GM19324 (cell line): ENCODE measurements at regions not wholly inside any gene's neighbourhood (a gene's known extent, or its start where the extent isn't known, plus 50 kb on each side); places are given as distances from the start of the nearest gene placed in this dataset.
"Not testable (repeated sequence)": the region's sequence is repeated elsewhere in the genome, so short reads cannot be mapped to it uniquely, and the experiment has no call there.

Experiments used
- ATAC-seq: cut with Tn5 transposase; IDR thresholded peaks from one replicate; pipeline ENCODE4 v1.9.1; 2021; ENCODE audit warnings: mild to moderate bottlenecking, moderate library complexity; ENCODE audit not compliant: unreplicated experiment, low FRiP score

DNA sequence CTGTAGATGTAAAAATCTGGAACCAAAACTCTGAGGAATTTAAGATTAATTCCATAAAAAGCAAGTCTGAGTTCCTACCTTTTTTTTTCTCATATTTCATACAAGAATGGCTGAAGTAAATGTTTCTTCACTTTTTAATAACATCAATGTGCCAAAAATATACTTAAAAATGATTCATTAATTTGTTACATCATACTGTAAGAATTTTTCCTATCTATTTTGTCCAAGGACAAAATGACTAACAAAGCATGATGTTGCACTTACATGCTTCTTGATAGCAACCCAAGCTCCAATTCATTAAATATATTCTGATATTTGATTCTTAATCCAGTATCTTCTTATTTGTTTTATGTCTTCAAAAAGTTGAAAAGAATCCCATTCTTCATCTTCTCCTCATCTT is 988.3 kb downstream of the TLE1 start:
- ATAC-seq: no peak

GRCh38 chr9:80699511-80699998 is 989.8 kb downstream of the TLE1 start:
- no peak for ATAC-seq

DNA sequence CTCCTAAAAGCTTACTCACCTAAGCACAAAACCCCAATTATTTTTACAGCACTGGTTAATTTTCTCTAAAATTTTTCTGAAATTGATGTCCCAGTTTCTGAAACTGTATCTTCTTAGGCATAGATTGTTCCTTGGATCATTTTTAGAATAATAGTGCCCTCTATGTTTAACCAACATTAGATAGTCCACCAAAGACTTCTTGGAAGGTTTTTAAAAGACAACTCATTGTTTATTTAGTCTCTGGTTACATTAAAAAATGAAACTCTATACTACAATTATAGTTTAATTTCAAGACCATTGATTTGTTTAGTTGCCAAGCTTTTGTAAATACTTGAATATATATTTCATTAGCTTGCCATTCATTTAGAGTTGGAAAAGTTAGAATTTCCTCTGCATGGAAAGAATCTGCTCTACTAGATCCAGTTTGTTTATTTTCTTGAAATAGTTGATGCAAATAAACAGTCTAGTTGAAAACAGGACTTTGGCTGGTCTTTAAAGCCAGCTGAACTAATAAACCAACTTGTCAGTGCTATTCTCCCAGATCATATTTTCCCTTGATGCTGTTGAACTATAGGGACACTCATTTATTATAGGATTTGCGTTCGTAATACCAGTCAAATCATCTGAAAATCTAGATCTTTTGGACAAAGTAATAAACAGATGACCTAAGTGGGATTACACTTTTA is 990.5 kb downstream of the TLE1 start:
- ATAC-seq: no peak

- ATAC-seq: no peak
Measured at GRCh38 chr9:80692751-80693150, 996.6 kb downstream of the TLE1 start.

- ATAC-seq: no peak
Measured at GRCh38 chr9:80691229-80691628, 998.1 kb downstream of the TLE1 start.

DNA sequence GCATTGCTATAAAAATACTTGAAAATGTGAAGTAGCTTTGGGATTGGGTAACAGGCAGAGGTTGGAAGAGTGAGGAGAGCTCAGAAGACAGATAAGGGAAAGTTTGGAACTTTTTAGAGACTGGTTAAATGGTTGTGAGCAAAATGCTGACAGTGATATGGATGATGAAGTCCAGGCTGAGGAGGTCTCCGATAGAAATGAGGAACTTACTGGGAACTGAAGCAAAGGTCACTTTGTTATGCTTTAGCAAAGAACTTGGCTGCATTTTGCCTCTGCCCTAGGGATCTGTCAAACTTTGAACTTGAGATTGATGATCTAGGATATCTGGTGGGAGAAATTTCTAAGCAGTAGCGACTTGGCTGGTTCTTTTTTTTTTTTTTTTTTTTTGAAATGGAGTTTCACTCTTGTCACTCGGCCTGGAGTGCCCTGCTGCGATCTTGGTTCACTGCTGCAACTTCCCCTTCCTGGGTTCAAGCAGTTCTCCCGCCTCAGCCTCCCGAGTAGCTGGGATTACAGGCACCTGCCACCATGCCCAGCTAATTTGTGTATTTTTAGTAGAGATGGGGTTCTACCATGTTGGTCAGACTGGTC is 998.9 kb downstream of the TLE1 start:
- no peak for ATAC-seq

DNA sequence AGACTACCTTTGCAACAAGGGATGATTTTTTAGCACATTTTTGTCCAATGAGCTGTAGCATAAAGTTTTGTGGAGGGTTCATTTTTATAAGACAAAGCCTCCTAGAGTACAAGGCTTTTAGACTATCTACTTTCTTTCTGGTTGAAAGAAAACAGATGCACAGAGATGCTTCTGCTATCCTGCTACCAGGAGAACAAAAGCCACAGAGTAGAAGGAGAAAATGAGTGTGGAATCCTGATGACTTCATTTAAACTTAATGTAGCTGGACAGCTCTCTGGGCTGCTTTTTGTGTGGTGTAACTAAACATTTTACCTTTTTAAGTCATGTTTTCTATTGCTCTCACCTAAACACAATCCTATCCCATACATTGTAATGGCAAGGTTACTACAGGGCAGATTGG is 1009.4 kb downstream of the TLE1 start:
- ATAC-seq: no peak

- no peak for ATAC-seq
Measured at GRCh38 chr9:80678906-80679305, 1010.4 kb downstream of the TLE1 start.

- ATAC-seq: no peak
Measured at GRCh38 chr9:80673496-80673895, 1015.9 kb downstream of the TLE1 start.

GRCh38 chr9:80665479-80665878 is 1023.9 kb downstream of the TLE1 start:
- ATAC-seq: no peak

GRCh38 chr9:80664327-80665210 is 1024.8 kb downstream of the TLE1 start:
- ATAC-seq: no peak

- not testable (repeated sequence) for ATAC-seq
Measured at GRCh38 chr9:80659751-80660150, 1029.6 kb downstream of the TLE1 start.

DNA sequence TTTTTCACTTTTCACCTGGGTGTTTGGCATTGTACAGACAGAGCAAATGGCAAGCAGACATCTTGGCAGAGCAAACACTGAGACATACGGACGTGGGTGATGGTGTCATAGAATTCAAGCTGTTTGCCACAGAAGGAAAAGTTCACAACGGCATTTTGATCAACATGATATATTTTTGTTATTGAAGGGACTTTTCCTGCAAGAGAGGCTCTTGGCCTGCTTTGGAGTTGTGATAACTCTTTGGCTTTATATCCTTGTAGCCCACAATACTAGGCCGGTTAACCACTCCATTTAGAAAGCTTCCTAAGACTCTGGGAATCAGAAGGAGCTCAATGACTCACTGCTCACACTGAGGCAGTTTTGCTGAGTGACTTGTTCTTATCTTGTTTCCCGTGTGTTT is 1038.3 kb downstream of the TLE1 start:
- ATAC-seq: no peak

DNA sequence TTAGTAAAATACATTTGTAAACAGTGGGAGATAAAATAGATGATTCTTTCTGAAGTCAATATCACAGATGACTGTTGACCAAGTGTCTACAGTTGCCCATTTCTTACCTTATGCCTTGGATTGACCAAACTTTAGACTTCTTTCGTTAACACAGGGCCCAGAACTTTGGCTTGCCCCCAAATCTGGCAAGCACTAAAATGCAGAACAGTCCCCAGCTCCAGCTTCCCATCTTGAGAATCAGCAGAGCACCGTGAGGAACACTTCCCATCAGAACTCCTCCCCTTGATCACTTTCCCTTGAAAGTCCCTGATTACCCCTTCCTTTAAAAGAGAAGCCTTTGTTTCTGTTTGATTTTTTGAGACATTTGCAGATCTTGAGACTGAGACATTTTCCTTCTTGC is 1039.9 kb downstream of the TLE1 start:
- ATAC-seq: no peak

DNA sequence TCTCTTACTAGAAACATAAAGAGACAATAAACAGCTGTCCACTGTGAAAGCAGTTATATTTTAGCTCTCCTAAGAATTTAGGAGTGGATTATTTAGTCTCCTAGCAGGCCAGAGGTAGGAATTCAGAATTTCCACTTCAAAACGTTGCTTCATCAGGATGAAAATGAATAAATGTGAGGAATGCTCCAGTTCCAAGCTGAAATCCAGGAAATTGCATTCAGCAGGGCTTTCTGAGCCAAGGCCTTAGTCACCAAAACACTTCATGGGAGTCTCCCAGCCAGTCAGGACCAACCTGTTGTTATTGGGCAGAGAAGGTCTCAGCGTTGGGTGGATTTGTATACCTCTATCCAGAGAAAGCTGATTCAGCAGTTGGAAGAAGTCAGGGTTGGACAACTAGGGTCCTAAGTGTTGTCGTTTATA is 1040.3 kb downstream of the TLE1 start:
- no peak for ATAC-seq

DNA sequence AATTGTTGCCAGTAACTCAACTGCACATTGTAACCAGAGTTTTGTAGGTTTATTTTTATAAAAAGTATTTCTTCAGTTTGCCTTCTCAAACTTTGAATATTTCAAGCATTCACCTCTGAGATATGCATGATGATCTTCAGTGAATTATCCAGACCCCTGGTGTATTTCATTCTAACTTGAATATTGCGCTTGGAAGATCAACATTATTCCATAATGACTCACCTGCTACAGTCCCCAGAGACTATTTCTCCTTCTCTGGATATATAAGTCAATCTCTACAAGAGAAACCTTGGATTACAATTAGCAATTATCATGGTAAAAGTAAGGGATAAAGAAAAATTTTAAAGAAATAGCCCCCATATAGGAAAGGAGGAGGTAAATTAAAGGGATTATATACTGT is 1041.0 kb downstream of the TLE1 start:
- no peak for ATAC-seq

- no peak for ATAC-seq
Measured at GRCh38 chr9:80646211-80646610, 1043.1 kb downstream of the TLE1 start.

- ATAC-seq: no peak
Measured at GRCh38 chr9:80644044-80644443, 1045.3 kb downstream of the TLE1 start.

DNA sequence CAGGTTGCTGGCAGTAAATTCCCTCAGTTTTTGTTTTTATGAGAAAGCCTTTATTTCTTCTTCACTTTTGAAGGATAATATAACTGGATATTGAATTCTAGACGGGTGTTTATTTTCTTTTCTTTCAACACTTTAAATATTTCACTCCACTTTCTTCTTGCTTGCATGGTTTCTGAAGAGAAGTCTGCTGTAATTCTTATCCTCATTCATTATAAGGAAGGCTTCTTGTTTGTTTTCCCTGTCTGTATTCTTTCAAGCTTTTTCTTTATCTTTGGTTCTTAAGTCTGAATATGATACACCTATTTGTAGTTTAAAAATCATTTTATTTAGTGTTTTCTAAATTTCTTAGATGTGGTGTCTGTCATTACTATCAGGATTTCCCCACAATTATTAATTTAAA is 1054.3 kb downstream of the TLE1 start:
- ATAC-seq: no peak

GRCh38 chr9:80632041-80632440 is 1057.3 kb downstream of the TLE1 start:
- no peak for ATAC-seq

DNA sequence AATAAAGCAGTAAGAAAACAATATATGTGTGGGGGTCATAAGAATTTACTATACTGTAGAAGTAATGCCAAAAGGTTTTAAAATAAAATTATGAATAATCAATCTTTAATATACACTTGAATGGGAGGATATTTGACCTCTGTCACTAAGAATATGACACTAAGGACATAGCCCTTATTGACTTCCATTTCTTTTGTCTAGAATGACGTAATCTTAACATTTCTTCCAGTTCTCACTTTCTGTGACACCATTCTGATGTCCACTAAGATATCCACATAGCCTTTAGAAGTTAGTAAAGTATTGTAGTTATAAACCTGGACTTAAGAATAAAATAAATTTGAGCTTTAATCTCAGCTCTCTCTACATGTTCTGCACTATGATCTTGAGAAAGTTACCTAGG is 1050.7 kb downstream of the TLE4 start:
- ATAC-seq: no peak
